WI38 (cell line): ENCODE measurements at regions not wholly inside any gene's neighbourhood (a gene's known extent, or its start where the extent isn't known, plus 50 kb on each side); places are given as distances from the start of the nearest gene placed in this dataset.

Source experiments
- H3K4me3 ChIP-seq: 2 replicates; pipeline ENCODE4 v1.5.1; 2011; ENCODE audit warnings: low read depth, mild to moderate bottlenecking, control low read depth, low read length
- TF ChIP-seq, protein P1 (sequence below): IDR thresholded peaks from 2 replicates; pipeline ENCODE4 v1.5.1; 2012; ENCODE audit warnings: low read depth, mild to moderate bottlenecking, control low read depth, low read length

DNA sequence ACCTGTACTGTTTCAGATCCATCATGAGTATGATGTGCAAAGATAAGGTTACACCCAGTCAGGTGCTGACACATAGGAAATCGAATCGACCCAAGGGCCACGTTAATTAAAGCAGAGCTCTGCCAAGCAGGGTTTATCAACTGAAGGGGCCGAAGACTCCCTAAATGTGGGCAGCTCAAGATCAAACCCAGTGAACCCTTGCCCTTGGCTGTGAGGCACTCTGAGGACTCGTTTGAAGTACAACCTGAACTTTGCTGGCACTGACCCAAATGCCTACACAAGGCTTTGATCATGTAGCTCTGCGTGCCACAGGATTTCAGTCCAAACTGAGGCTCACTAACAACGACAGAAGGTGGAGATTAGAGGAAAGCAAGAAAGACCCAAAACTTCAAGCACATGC is 352.1 kb downstream of the MTX2 start:
- no peak overlapping the region for H3K4me3 ChIP-seq
- TF ChIP-seq, protein P1, sequence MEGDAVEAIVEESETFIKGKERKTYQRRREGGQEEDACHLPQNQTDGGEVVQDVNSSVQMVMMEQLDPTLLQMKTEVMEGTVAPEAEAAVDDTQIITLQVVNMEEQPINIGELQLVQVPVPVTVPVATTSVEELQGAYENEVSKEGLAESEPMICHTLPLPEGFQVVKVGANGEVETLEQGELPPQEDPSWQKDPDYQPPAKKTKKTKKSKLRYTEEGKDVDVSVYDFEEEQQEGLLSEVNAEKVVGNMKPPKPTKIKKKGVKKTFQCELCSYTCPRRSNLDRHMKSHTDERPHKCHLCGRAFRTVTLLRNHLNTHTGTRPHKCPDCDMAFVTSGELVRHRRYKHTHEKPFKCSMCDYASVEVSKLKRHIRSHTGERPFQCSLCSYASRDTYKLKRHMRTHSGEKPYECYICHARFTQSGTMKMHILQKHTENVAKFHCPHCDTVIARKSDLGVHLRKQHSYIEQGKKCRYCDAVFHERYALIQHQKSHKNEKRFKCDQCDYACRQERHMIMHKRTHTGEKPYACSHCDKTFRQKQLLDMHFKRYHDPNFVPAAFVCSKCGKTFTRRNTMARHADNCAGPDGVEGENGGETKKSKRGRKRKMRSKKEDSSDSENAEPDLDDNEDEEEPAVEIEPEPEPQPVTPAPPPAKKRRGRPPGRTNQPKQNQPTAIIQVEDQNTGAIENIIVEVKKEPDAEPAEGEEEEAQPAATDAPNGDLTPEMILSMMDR, result no peak

DNA sequence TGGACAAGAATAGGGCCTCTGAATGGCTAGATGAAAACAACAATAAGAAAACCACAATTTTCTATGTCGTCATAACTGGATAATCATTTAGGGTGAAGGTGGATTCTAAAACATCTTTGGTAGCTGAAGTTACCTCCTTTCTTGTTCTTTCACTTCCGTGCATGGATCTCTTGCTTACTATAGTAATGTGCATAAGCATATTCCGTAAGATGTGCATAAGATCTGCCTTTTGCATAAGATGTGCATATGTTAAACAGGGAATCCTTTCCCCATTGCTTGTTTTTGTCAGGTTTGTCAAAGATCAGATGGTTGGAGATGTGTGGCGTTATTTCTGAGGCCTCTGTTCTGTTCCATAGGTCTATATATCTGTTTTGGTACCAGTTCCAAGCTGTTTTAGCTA is 353.6 kb downstream of the MTX2 start:
- TF ChIP-seq, protein P1, result no peak

DNA sequence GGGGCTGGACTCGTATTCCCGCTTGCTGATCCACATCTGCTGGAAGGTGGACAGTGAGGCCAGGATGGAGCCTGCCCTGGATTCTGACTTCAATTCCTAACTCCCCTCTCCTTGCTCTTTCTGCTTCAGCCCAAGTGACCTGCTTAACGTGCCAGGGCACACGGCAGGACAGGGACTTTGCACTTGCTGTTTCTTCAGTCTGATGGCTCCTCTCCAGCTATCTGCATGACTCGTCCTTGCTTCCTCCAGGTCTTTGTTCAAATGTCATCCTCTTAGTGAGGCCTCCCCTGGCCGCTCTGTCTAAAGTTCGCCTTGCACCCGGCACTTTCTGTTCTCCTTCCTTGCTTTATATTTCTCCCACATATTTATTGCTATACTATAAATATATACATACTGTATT is 357.6 kb downstream of the MTX2 start:
- TF ChIP-seq, protein P1, result no peak
- no peak overlapping the region for H3K4me3 ChIP-seq

More for the DNA sequence above, 353.6 kb downstream of the MTX2 start:
- no peak overlapping the region for H3K4me3 ChIP-seq

DNA sequence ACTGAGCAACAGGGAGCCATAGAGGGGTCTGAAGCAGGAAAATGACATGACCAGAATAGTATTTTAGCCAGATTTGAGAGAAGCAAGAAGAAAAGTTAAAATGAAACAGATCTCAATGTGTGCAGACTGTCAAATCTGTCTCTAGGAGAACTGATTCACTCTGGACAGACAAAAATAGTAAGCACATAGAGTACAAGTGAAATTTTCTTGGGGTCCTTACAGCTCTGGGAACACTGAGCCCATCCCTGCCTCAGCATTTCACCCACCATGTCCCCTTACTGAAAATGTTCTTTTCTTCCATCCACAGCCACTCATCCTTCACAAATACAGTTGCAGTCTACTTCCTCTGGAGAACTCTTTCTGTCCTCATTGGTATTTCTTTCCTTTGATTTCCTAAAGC is 359.2 kb downstream of the MTX2 start:
- TF ChIP-seq, protein P1, result no peak
- no peak overlapping the region for H3K4me3 ChIP-seq

DNA sequence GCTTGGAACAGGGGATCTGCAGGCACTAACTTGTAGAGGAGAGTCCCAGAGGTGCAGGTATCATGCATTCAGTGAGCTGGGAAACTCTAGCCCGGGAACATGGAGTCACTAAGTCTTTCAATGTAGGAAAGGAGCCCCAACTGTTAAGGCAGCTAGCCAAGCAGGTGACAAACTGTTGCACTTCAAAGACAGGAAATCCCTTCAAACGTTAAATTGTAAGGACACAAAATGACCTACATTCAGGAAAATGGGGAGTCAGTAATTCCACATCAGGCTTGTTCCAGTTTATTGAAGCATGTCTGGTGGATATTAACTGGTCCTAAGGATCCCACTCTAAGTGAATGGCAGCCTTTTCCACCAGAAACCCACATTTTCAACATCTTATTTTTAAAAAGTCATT is 364.5 kb downstream of the MTX2 start:
- H3K4me3 ChIP-seq, result no peak overlapping the region
- TF ChIP-seq, protein P1, result no peak

DNA sequence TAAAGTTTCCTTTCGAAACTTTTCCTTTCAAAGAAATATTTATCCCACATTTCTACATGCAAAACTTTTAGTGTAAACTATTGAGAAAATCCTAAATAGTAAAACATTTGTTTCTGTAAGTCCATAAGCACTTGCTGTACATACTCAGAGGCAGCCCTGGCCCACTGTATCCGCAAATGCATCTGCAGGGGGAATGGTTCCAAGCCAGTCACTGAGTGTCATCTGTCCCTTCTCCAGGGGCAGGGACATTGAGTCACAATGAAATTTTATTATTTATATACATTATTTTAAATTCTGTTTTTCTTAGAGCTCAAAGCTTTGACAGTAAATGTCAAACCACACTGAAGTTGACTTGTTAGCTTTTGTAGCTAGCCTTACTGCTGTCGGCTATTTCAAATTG is 367.2 kb downstream of the MTX2 start:
- peak overlapping the region; percentile 6; the same call in 1 of the 2 replicates for H3K4me3 ChIP-seq
- TF ChIP-seq, protein P1, result no peak

DNA sequence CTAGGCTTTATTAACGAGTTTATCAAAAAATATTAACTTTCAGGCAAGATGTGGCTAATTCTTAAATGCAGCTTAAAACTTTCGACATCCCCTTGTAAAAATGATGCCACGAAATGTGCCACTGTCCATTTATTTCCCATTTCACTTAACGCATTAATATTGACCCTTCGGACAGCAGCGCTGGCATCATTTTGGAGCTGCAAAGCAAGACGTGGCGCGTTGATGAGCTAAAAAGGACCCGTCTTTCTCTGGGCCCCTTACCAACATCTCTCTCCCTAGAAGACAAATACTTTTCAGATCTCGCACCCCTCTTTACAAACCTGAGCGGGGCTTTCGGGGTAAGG is 367.9 kb downstream of the MTX2 start:
- H3K4me3 ChIP-seq, result peak overlapping the region; percentile 75
- TF ChIP-seq, protein P1, result no peak
